Testis (tissue), 2 donors: ENCODE measurements at regions not wholly inside any gene's neighbourhood (a gene's known extent, or its start where the extent isn't known, plus 50 kb on each side); places are given as distances from the start of the nearest gene placed in this dataset.

Experiments
- CTCF ChIP-seq, 3 experiments: fragments of 450-650 bp in 2 of 3; fragments of 200-600 bp in 1 of 3; sonication (generic) in 1 of 3; IDR thresholded peaks; one replicate each; pipeline ENCODE4 v1.5.1; 2016 to 2019; ENCODE audit warnings: antibody characterized with exemption in 3 of 3, mild to moderate bottlenecking in 2 of 3, moderate library complexity in 1 of 3
- POLR2A ChIP-seq: fragments of 450-650 bp; IDR thresholded peaks from one replicate; pipeline ENCODE4 v1.6.1; 2017; ENCODE audit warnings: antibody characterized with exemption, mild to moderate bottlenecking, moderate library complexity

- TF ChIP-seq CTCF (IDR thresholded peaks at IDR 0.05) (no peak), POLR2A (no peak)
Measured at GRCh38 chr11:109193880-109194279, 228.1 kb upstream of the C11orf87 start.
